Neural cell (in vitro differentiated cells): ENCODE measurements at regions not wholly inside any gene's neighbourhood (a gene's known extent, or its start where the extent isn't known, plus 50 kb on each side); places are given as distances from the start of the nearest gene placed in this dataset.

Experiments
- H2AFZ ChIP-seq: fragments of 200-600, 300-800 bp; sonication (generic), shearing (Covaris generic); 2 replicates; pipeline ENCODE4 v1.6.0; 2014; ENCODE audit warnings: low read depth, mild to moderate bottlenecking, antibody characterized with exemption, low read length, moderate library complexity
- H3F3A ChIP-seq: fragments of 200-600 bp; shearing (Covaris generic); 2 replicates; pipeline ENCODE4 v1.6.1; 2016; ENCODE audit warnings: mild to moderate bottlenecking, moderate library complexity, mixed read lengths, antibody characterized with exemption, low read length; ENCODE audit not compliant: insufficient read depth, poor library complexity, severe bottlenecking
- H3K27ac ChIP-seq: fragments of 200-600, 300-800 bp; sonication (generic), shearing (Covaris generic); 2 replicates; pipeline ENCODE4 v1.5.1; 2014; ENCODE audit warnings: mild to moderate bottlenecking, low read length, moderate library complexity
- H3K27me3 ChIP-seq: fragments of 300-800, 200-600 bp; sonication (generic), shearing (Covaris generic); 2 replicates; pipeline ENCODE4 v1.6.0; 2014; ENCODE audit warnings: mild to moderate bottlenecking, low read depth, low read length, moderate library complexity; ENCODE audit not compliant: insufficient read depth
- H3K36me3 ChIP-seq: fragments of 300-800, 200-600 bp; sonication (generic), shearing (Covaris generic); 2 replicates; pipeline ENCODE4 v1.5.1; 2014; ENCODE audit warnings: mild to moderate bottlenecking, antibody characterized with exemption, low read length, moderate library complexity; ENCODE audit not compliant: insufficient read depth
- H3K4me2 ChIP-seq: fragments of 300-800, 200-600 bp; sonication (generic), shearing (Covaris generic); 2 replicates; pipeline ENCODE4 v1.6.0; 2014; ENCODE audit warnings: mild to moderate bottlenecking, low read length
- H3K4me3 ChIP-seq: fragments of 300-800, 200-600 bp; sonication (generic), shearing (Covaris generic); 2 replicates; pipeline ENCODE4 v1.5.1; 2014; ENCODE audit warnings: mild to moderate bottlenecking, low read length, moderate library complexity
- H3K79me2 ChIP-seq: fragments of 200-600 bp; shearing (Covaris generic); replicated peaks from 2 replicates; pipeline ENCODE4 v1.6.0; 2014; ENCODE audit warnings: mild to moderate bottlenecking, low read length, moderate library complexity; ENCODE audit not compliant: insufficient read depth
- H3K9ac ChIP-seq: fragments of 300-800, 200-600 bp; sonication (generic), shearing (Covaris generic); 2 replicates; pipeline ENCODE4 v1.6.1; 2016; ENCODE audit warnings: mild to moderate bottlenecking, low read length, mixed read lengths
- H3K9me2 ChIP-seq: fragments of 200-600 bp; shearing (Covaris generic); 2 replicates; pipeline ENCODE4 v1.6.1; 2016; ENCODE audit warnings: mild to moderate bottlenecking, low read length, mixed read lengths; ENCODE audit not compliant: insufficient read depth
- H3K9me3 ChIP-seq: fragments of 200-600, 300-800 bp; sonication (generic), shearing (Covaris generic); 2 replicates; pipeline ENCODE4 v1.6.1; 2016; ENCODE audit warnings: mild to moderate bottlenecking, mixed run types, low read length, moderate library complexity, mixed read lengths
- H4K20me1 ChIP-seq: fragments of 200-600 bp; shearing (Covaris generic); 2 replicates; pipeline ENCODE4 v1.6.1; 2016; ENCODE audit warnings: mild to moderate bottlenecking, mixed run types; ENCODE audit not compliant: insufficient read depth
- CTCF ChIP-seq: fragments of 450-650 bp; IDR thresholded peaks from 2 replicates; pipeline ENCODE4 v1.5.1; 2014; ENCODE audit warnings: antibody characterized with exemption, mild to moderate bottlenecking, moderate library complexity; ENCODE audit not compliant: poor library complexity, severe bottlenecking
- EP300 ChIP-seq: fragments of 450-650 bp; conservative IDR thresholded peaks from 2 replicates; pipeline ENCODE4 v1.6.1; 2014; ENCODE audit warnings: antibody characterized with exemption, mild to moderate bottlenecking, moderate library complexity; ENCODE audit not compliant: poor library complexity, severe bottlenecking
- EZH2 ChIP-seq: fragments of 200-600, 300-800 bp; shearing (Covaris generic), sonication (generic); IDR thresholded peaks from 2 replicates; pipeline ENCODE4 v1.6.1; 2014; ENCODE audit warnings: antibody characterized with exemption, low read length, borderline replicate concordance, mild to moderate bottlenecking; ENCODE audit not compliant: insufficient read depth, poor library complexity, severe bottlenecking
- MXI1 ChIP-seq: fragments of 450-650 bp; conservative IDR thresholded peaks from 2 replicates; pipeline ENCODE4 v1.6.1; 2014; ENCODE audit warnings: antibody characterized with exemption, mild to moderate bottlenecking; ENCODE audit not compliant: poor library complexity, severe bottlenecking
- POLR2AphosphoS5 ChIP-seq: IDR thresholded peaks from 2 replicates; pipeline ENCODE4 v1.6.1; 2012
- RAD21 ChIP-seq: fragments of 450-650 bp; conservative IDR thresholded peaks from 2 replicates; pipeline ENCODE4 v1.6.1; 2014; ENCODE audit warnings: antibody characterized with exemption, mild to moderate bottlenecking, moderate library complexity
- REST ChIP-seq: IDR thresholded peaks from 2 replicates; pipeline ENCODE4 v1.6.1; 2012; ENCODE audit warnings: borderline replicate concordance
- SMC3 ChIP-seq: fragments of 450-650 bp; conservative IDR thresholded peaks from 2 replicates; pipeline ENCODE4 v1.6.1; 2014; ENCODE audit warnings: antibody characterized with exemption, mild to moderate bottlenecking, moderate library complexity; ENCODE audit not compliant: poor library complexity
- TAF1 ChIP-seq: IDR thresholded peaks from 2 replicates; pipeline ENCODE4 v1.6.1; 2012; ENCODE audit warnings: low read depth

- Histone ChIP-seq H4K20me1 (no peaks in the 10 kb centered on the region), H3K9me2 (no peaks in the 10 kb centered on the region), H3K4me2 (no peak overlapping the region), H3F3A (no peaks in the 10 kb centered on the region), H3K36me3 (no peaks in the 10 kb centered on the region), H2AFZ (no peak overlapping the region), H3K27me3 (no peaks in the 10 kb centered on the region), H3K9ac (no peak overlapping the region), H3K27ac (no peak overlapping the region), H3K4me3 (no peak overlapping the region), H3K79me2 (no peaks in the 10 kb centered on the region), H3K9me3 (no peaks in the 10 kb centered on the region)
- TF ChIP-seq EP300 (no peak), MXI1 (no peak), EZH2 (no peak)
These were observed 232.0 kb downstream of the CBLN1 start for GRCh38 chr16:49049644-49050043.

GRCh38 chr16:49049191-49049590 lies 232.4 kb downstream of the CBLN1 start:
- Histone ChIP-seq H3K27me3 (no peaks in the 10 kb centered on the region), H3K36me3 (no peaks in the 10 kb centered on the region), H3K4me2 (no peak overlapping the region), H2AFZ (no peak overlapping the region), H4K20me1 (no peaks in the 10 kb centered on the region), H3K27ac (no peak overlapping the region), H3K79me2 (no peaks in the 10 kb centered on the region), H3K9ac (no peak overlapping the region), H3K9me2 (no peaks in the 10 kb centered on the region), H3F3A (no peaks in the 10 kb centered on the region), H3K4me3 (no peak overlapping the region), H3K9me3 (no peaks in the 10 kb centered on the region)
- TF ChIP-seq REST, result no peak
- TF ChIP-seq EP300, result no peak
- TF ChIP-seq RAD21, result no peak
- no peak for TF ChIP-seq TAF1
- no peak for TF ChIP-seq POLR2AphosphoS5
- TF ChIP-seq CTCF, result no peak
- no peak for TF ChIP-seq SMC3
- TF ChIP-seq EZH2, result no peak
- no peak for TF ChIP-seq MXI1

- no peak overlapping the region for H3K4me2 ChIP-seq
- no peak overlapping the region for H2AFZ ChIP-seq
These were observed 233.1 kb downstream of the CBLN1 start for GRCh38 chr16:49048557-49048956.

More at GRCh38 chr16:49048557-49048956, 233.1 kb downstream of the CBLN1 start:
- Histone ChIP-seq H3K79me2 (no peaks in the 10 kb centered on the region), H3K9me2 (no peaks in the 10 kb centered on the region), H3F3A (no peaks in the 10 kb centered on the region), H3K9me3 (no peaks in the 10 kb centered on the region), H3K27ac (no peak overlapping the region), H4K20me1 (no peaks in the 10 kb centered on the region), H3K27me3 (no peaks in the 10 kb centered on the region), H3K4me3 (no peak overlapping the region), H3K36me3 (no peaks in the 10 kb centered on the region), H3K9ac (no peak overlapping the region)
- TF ChIP-seq MXI1 (no peak), EP300 (no peak), EZH2 (no peak), REST (no peak), CTCF (no peak)
